ENCODE measurements at regions not wholly inside any gene's neighbourhood (a gene's known extent, or its start where the extent isn't known, plus 50 kb on each side); places are given as distances from the start of the nearest gene placed in this dataset.

GRCh38 chr2:37443082-37443481 is 98.7 kb downstream of the QPCT start:
- TF ChIP-seq CTCF (conservative IDR thresholded peaks at IDR 0.05; ENCODE audit: low read length) (no peak), EZH2phosphoT487 (IDR thresholded peaks at IDR 0.05; ENCODE audit: borderline replicate concordance, low read depth, low read length) (no peak)
